ENCODE measurements at regions not wholly inside any gene's neighbourhood (a gene's known extent, or its start where the extent isn't known, plus 50 kb on each side); places are given as distances from the start of the nearest gene placed in this dataset.
"Not testable (repeated sequence)": the region's sequence is repeated elsewhere in the genome, so short reads cannot be mapped to it uniquely, and the experiment has no call there.

DNA sequence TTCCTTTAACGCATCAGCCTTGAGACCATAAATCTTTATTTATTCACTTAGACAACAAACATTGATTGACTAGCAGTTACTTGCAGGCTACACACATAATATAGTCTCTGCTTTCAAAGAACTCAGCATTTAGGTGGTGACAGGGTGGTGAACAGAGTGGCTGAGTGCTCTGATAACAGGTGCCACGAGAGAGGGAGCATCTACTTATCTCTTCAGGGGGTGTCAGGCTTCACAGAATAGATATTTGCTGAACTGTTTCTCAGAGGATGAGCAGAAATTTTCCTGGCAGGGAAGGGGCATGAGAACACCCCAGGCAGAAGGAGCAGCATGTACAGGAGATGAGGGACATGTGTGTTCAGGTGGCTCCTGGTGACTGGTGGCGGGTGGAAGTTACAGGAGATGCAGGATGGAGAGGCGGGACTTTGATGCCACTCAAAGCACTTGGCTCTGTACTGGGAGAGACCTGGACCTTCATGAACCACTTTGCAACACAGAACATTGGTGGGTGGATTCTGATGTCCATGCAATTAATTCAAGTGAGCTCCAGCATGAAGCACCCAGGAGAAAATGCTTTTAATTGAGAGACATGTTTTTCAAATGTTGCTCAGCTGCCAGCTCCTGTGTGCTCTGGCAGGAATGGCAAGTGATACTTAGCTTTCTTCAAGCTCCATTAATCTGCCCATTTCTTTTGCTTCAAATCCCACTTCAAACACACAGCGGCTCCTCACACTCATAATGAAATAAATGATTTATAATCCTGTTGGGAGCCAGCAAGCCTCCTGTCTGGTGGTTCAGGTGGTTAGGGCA is 248.9 kb downstream of the MYCN start:
- DNase-seq (ENCODE audit: low read depth, low spot score), result no peak

DNA sequence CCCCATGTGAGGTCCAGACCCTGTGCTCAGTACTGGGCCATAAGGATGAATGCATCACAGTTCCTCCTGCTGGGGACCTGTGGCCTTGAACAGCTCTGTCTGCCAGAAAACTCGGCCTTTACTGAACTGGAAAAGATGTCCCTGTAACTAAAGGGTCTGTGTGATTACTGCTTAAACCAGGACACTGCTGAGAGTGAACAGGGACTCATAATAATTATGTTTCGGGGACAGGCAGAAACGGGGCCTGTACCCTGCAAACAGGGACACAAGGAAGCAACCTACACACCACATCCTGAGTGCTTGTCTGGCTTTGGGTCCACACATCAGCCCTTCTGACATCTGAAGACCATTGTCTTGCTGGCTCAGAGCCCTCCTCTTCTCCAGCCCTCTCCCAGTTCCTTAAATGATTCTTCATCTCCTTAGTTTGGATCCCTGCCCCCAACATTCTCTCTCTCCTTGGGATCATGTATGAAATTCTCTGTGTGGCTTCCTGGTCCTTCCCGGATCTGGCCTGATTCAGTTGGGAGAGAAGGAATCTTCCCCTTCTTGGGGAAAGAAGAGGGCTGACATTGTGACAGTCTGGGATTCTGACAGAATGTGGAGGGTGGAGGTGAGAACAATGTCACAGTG is 248.0 kb downstream of the MYCN start:
- DNase-seq (ENCODE audit: low read depth, low spot score), result no peak

DNA sequence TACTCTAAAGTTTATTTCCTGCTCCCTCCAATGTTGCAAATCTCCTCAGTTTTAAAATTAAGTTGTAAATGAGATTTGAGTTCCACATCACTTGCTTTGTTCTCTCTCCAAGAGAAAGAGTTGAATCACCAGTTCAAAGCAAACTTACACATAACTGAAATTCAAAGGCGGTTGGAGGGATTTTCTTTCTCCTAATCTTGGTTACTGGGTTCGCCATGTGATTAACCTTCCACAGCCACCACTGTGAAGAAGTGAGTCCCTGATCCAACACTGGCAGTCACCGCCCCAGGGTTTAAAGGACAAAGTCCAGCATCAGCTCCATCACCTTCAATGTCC is 247.1 kb downstream of the MYCN start:
- no peak for DNase-seq (ENCODE audit: low read depth, low spot score)

DNA sequence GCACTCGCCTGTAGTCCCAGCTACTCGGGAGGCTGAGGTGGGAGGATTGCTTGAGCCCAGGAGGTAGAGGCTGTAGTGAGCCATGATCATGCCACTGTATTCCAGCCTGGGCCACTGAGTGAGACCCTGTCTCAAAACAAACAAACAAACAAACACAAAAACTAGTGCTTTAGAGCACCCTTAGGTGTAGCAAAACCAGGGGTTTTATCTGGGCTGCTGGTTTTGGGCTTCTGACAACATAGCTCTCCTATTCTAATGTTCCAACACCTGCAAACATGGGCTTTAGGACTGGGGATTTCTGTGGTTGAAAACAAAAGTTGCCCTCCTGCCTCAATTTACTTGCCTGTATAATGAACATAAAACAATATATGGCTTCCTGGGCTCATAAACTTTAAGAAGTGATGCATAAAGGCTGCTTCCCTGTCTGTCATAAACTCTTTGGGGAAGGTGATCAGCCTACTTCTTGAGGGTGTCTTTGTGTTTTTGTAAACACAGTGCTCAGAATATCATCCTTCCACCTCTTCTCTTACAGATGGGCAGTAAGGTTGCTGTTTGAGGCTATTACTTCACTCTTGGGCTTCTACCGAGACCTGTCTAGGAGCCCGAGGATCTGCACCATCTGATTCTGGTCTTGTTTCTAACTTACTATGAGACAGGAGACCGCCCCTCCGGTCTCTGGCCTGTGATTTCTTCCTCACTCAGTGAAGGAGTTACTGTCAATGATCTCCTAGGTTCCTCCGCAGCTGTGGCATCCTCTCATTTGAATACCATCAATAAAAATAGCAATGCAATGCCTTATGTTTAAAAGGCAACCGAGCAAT is 246.5 kb downstream of the MYCN start:
- no peak for DNase-seq (ENCODE audit: low read depth, low spot score)

DNA sequence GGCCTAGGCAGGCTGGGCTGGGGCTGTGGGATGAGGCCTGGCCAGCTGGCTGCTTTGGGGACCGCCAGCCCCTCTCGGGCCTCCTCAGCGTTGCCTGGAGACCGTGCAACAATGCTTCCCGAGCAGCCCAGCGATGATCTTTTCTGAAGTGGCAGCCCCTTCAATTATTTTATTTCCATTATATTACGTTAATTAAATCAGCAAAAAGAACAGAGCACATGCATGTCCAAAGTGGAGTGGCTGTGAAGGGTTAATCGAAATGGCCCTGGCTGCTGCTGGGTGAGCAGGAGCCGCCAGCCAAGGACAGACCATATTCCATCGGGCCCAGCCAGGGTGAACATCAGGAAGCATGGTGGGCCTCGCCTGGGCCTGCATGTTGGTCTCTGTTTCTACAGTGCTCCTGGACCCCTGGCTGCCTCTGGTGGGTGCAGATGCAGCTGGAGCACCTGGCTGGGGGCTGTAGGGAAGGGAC is 245.5 kb downstream of the MYCN start:
- no peak for DNase-seq (ENCODE audit: low read depth, low spot score)

DNA sequence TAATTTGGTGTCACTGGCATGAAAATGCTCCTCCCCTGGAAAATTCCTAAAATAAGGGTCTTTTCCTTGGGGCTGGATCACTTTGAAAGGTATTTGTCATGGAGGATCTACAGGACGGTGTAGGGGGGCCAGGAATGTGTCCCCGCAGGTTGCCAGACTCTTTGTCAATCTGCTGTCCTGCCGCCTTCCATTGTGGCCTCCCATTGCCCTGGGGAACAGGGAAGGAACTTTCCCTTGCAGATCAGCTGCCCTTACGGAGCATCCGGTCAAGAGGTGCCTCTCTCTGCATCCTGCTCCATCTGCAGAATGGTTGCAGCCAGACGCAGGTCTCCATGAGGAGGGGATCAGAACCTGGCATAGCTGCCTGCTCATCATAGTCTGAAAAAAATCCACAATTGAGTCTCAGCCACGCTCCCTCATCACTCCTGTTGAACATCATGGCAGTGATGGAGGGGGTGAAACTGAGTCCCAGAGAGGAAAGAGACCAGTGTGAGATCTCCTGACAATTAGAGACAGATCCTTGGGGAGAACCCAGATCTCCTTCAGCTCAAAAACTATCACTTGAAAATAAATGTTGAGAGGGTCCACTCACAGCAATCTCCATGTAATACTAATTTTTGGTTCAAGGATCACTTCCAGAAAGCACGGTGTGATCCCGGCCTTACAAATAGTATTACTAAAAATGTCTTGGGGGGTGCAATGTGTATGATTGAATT is 244.8 kb downstream of the MYCN start:
- DNase-seq (ENCODE audit: low read depth, low spot score), result no peak

DNA sequence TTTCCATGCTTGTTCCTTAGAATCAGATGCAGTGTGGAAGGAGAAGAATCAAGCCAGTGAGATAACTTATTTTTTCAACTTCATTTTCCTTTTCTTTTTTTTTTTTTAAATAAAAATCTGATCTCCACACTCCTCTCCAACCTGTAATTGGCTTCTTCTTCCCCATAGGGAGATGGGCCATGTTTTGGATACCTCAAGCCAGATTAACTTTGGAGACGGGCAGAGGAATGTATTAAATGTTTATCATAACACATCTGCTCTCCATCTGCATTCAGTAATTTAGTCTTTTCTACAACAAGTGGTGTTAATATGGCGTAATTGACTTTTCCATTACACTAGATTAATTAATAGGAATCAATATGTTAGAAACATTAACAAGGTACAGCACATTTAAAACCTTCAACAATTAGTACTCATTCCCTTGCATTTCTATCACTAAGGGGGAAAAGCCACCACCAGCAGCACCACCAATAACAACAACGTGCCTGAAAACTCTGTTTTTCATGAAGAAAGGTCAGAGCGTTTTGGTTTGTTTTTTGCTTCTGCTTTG is 244.1 kb downstream of the MYCN start:
- DNase-seq (ENCODE audit: low read depth, low spot score), result no peak

DNA sequence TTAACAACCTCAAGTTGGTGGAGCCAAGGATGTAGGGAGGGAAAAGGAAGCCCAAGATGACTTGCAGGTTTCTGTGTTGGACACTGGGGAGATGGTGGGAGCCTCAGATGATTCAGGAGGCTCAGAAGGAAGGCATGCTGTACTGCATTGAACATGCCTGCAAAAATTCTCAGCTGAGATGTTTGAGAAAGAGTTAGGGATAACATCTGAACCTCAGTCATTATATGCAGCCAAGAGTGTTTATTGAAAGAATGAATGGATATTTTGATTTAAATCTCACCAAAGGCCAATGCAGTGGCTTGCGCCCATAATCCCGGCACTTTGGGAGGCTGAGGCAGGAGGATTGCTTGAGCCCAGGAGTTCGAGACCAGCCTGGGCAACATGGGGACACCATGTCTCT is 243.0 kb downstream of the MYCN start:
- DNase-seq (ENCODE audit: low read depth, low spot score), result no peak

DNA sequence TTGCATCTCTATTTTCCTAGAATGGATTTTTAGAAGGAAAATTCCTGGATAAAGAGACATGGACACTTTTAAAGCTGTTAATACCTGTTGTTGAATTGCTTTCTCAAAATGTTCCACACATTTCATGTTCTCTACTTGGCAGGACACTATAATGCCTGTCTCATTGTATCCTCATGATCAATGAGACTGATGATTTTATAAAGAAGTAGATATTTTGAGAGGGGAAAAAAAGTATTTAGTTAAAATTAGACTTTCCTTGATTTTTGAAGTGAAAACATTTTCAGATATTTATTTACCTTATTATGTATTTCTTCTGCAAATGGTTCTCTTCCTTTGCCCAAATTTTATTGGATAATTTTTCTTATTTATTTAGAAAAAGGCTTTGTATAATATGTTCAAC is 242.5 kb downstream of the MYCN start:
- DNase-seq (ENCODE audit: low read depth, low spot score), result no peak

DNA sequence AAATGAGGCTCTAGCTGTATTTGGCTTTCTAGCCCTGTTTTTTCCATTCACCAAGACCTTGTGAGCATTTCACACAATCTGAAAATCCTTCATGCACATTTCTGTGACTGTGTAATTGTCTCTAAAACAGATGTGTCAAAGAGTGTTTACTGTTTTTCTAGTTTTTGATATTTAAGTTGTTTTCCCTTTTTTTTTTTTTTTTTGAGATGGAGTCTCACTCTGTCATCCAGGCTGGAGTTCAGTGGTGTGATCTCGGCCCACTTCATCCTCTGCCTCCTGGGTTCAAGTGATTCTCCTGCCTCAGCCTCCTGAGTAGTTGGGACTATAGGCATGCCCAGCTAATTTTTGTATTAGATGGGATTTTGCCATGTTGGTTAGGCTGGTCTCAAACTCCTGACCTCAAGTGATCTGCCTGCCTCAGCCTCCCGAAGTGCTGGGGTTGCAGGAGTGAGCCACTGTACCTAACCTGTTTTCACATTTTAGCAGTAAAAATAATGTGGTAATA is 242.0 kb downstream of the MYCN start:
- DNase-seq (ENCODE audit: low read depth, low spot score), result not testable (repeated sequence)

DNA sequence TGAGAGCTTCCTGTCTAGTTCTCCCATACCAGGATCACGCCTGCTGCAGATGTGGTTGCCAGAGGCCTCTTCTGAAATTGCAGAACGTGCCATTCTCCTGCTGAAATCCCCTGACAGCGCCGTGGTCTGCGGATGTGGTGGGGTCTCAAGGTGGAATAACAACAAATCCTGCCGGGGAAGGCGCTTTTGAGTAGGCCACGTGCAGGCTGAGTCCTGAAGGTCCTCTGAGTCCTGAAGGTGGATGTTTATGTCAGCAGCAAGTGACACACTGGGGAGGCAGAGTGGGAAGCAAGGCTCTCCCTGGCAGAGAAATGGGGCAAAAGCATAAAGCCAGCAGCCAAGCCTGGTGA is 241.4 kb downstream of the MYCN start:
- no peak for DNase-seq (ENCODE audit: low read depth, low spot score)

DNA sequence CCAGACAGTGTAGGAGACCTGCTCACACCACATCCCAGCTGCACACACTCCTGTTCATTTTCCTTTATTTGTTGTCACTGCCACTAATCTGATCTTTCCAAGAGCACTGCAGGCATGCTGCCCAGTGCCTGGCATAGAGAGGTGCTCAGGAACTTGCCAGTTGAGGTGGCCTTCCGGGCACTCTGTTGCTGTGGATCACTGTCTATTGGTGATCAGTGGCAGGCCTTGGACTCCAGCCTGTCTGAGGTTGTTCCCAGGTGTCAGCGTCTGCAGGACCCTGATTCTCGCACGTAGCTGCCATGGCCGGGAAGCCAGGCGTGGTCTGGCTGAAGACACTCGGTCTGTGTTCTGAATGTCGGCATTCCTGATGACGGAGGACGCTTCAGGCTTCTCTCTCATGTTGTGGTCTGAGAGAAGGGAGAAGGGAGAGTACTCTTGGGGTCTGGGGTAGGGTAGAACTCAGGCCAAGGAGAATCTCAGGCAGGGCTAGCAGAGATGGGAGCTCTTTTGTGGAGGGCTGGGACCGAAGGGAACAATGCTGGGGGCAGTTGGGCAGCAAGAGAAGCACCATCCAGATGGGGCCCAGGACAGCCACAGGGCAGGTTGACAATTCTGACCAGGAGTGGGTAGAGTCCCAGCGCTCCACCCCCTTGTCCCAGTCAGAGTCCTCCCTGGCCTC is 240.9 kb downstream of the MYCN start:
- no peak for DNase-seq (ENCODE audit: low read depth, low spot score)

DNA sequence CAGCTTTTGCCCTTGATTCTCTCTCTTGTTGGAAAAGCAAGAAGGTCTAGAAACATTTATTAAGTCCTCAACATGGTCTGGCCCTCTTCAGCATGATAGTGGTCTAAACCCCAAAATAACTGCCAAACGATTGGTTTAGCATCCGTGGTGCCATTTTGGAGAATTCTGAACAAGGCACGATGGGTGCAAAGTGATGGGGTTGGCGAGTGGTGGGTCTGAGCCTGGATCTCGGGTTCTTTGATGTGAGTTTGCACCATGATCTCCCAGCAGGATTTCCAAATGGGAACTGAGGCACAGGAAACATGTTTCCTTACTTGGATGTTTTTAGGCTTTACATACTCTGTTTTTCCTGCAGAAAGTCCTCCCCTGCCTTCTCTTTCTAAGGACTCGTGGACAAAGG is 240.3 kb downstream of the MYCN start:
- no peak for DNase-seq (ENCODE audit: low read depth, low spot score)

DNA sequence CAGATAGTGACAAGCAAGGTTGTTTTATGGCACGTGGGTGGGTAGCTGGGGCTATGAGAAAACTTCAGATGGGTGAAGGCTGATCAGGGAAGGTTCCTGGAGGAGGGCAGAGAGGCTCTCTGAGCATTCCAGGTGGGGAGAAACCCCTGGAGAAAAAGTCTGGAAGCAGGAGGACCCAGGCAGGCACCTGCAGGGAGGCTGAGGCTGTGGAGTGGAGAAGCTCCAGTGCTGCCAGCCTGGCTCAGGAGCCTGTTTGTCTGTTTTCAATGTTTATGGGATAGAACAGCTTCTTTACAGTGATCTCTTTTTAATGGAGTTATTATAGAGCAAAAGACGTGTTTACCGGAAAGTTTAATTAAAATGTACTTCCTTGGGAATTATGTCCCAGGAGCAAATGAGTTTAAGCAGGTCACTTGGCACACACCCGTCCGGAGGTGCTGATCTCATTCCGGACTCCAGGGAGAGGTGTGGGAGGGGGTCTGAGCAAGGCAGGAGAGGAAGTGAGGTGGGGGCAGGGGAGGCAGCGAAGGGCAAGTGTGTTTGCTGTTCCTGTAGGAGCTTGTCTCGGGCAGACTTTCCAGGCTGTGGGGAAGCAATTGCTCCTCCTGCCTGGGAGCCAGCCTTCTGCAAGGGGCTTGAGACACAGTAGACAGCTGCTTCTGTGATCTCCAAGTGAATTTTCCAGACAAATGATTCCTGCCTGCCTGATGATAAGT is 239.5 kb downstream of the MYCN start:
- peak; percentile 47 for DNase-seq (ENCODE audit: low read depth, low spot score)

DNA sequence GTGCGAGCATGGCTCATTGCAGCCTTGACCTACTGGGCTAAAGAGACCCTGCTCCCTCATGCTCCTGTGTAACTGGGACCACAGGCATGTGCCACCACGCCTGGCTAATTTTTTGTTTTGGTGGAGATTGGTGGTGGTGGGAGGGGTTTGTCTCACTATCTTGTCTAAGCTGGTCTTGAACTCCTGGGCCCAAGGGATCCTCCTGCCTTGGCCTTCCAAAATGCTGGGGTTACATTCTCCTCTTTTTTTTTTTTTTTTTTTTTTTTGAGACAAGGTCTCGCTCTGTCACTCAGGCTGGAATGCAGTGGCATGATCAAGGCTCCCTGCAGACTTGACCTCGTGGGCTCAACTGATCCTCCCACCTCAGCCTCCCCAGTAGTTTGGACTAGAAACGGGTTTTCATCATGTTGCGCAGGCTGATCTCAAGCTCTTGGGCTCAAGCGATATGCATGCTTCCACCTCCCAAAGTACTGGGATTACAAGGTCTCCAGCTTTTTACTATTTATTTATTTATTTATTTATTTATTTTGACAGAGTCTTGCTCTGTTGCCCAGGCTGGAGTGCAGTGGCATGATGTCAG is 238.3 kb downstream of the MYCN start:
- DNase-seq (ENCODE audit: low read depth, low spot score), result no peak

DNA sequence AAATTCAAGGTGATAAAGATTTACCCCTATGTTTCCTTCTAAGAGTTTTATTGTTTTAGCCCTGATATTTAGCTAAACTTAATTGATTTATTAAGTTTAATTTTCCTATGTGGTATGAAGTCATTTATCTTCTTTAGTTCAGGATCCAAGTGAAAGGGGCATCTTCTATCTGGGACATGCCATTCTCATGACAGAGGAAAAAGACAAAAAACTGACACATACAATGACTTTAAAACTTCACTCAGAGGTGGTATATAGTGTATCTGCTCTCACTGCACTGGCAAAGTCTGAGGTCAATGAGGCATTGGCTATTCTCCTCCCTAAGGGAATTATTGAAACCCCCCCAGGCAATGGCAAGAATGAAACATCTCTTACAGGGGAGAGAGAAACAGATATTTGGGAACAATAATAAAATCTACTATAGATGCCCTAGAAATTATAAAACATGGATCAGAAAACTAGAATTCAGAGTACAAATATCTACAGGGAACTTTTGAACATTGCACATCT is 237.4 kb downstream of the MYCN start:
- DNase-seq (ENCODE audit: low read depth, low spot score), result no peak

DNA sequence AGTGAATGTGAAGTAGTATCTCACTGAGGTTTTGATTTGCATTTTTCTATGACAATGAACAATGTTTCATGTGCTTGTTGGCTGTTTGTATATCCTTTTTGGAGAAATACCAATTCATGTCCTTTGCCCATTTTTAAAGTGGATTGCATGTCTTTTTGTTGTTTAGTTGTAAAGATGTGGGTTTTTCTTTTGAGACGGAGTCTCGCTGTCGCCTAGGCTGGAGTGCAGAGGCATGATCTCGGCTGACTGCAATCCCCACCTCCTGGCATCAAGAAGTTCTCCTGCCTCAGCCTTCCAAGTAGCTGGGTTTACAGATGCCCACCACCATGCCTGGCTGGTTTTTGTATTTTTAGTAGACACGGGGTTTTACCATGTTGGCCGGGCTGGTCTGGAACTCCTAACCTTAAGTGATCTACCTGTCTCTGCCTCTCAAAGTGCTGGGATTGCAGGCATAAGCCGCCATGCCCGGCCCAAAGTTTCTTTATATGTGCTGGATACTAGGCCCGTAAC is 236.7 kb downstream of the MYCN start:
- no peak for DNase-seq (ENCODE audit: low read depth, low spot score)

DNA sequence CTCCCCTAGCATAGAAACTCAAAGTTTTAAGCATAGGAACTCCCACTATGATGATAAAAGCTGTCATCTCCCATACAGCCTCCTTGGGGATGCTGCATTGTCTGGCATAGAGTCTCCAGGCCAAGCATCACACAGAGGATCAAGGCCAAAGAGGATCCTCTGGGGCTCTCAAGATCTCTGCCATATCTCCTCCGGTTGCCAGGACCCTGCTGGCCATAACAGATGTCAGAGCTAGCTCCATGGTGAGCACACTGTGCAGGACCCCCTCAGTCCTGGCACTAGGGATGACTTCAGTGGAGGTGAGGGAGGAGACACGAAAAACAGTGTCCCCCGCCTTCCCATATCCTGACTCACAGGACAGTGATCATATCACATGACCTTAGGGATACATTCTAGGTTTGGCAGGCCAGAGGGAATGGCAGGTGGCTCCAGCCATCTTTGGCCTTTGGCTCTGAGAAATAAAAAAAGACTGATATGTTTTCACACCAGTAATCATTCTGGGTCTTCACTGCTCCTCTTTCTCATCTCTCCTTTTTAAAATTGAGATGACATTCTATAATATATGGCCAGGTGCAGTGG is 235.0 kb downstream of the MYCN start:
- no peak for DNase-seq (ENCODE audit: low read depth, low spot score)

DNA sequence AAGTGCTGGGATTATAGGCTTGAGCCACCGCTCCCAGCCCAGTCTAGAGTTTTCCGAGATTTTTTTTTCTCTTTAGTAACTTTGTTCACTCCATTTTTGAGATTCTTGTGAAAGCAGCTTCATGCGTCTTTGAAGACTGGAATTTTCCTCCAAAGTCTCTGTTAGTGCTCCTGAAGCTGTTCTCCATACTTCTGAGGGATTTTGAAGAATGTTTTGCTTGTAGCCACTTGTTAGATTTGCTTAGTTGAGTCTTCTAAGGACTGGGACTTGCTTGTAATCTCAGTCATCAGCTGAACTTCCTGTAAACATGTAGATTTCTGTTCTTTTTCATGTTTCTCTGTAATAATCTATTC is 234.3 kb downstream of the MYCN start:
- no peak for DNase-seq (ENCODE audit: low read depth, low spot score)

Data from iPS DF 19.7 (cell line).